Colonic mucosa (tissue), 4 donors: ENCODE measurements at regions not wholly inside any gene's neighbourhood (a gene's known extent, or its start where the extent isn't known, plus 50 kb on each side); places are given as distances from the start of the nearest gene placed in this dataset.

Source experiments
- DNase-seq: peaks from one replicate; pipeline ENCODE4 v3.0.0-alpha.2; 2020
- H3K27ac ChIP-seq: fragments of 200-600 bp; one replicate; pipeline ENCODE4 v1.8.0; 2021
- H3K27me3 ChIP-seq: fragments of 200-600 bp; one replicate; pipeline ENCODE4 v1.8.0; 2021
- H3K36me3 ChIP-seq: fragments of 200-600 bp; one replicate; pipeline ENCODE4 v1.8.0; 2021
- H3K4me1 ChIP-seq: fragments of 200-600 bp; one replicate; pipeline ENCODE4 v1.8.0; 2021; ENCODE audit warnings: mild to moderate bottlenecking
- H3K4me3 ChIP-seq: fragments of 200-600 bp; one replicate; pipeline ENCODE4 v1.8.0; 2021
- H3K9ac ChIP-seq, 2 donors: one replicate each; pipeline ENCODE4 v1.7.0; 2013; ENCODE audit warnings: control low read depth in 2 of 2, low read depth in 2 of 2, low read length in 2 of 2
- H3K9me3 ChIP-seq: fragments of 200-600 bp; one replicate; pipeline ENCODE4 v1.8.0; 2021
- CTCF ChIP-seq: fragments of 200-600 bp; IDR thresholded peaks from one replicate; pipeline ENCODE4 v1.8.0; 2022; ENCODE audit warnings: antibody characterized with exemption, mild to moderate bottlenecking
- intact Hi-C: fragments of 100-400 bp; cut with DNase I; formaldehyde crosslinking; loops from one replicate; pipeline ENCODE4 v1.14.1; 2022
- donor health status: healthy.
- donor health status: DM: no; HTN: no; CAD: no.
- donor health status: DM: no; HTN: no; CAD: no.

GRCh38 chr6:130314271-130314670 lies 51.5 kb upstream of the TMEM200A start:
- no peak overlapping the region for H3K4me3 ChIP-seq
- H3K9me3 ChIP-seq, result no peaks in the 10 kb centered on the region
- no peak for DNase-seq
- TF ChIP-seq CTCF, result no peak
- no peaks in the 10 kb centered on the region for H3K36me3 ChIP-seq
- H3K9ac ChIP-seq, result no peak overlapping the region
- no peaks in the 10 kb centered on the region for H3K4me1 ChIP-seq
- intact Hi-C loops, result no loop called here
- no peaks in the 10 kb centered on the region for H3K27me3 ChIP-seq
- no peak overlapping the region for H3K27ac ChIP-seq

DNA sequence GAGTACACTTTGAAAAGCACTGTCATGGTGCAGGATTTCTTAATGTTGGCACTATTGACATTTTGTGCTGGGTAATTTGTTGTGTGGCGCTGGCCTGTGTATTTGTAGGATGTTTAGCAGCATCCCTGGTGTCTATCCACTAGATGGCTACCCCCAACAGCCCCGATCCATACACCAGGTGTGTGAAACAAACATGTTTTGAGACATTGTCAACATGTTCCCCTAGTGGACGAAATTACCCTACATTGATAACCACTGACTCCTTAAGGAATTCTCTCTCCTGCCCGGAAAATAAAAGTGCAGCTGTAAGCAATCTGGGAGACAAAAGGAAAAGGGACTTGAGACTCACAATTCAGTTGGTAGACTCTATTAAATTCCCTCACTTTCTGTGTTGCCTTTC lies 52.6 kb upstream of the TMEM200A start:
- no peaks in the 10 kb centered on the region for H3K4me1 ChIP-seq
- DNase-seq, result no peak
- H3K9ac ChIP-seq, result no peak overlapping the region
- H3K4me3 ChIP-seq, result no peak overlapping the region
- TF ChIP-seq CTCF, result no peak
- no peak overlapping the region for H3K27ac ChIP-seq
- no peaks in the 10 kb centered on the region for H3K36me3 ChIP-seq
- H3K9me3 ChIP-seq, result no peaks in the 10 kb centered on the region
- no peaks in the 10 kb centered on the region for H3K27me3 ChIP-seq
- intact Hi-C loops, result no loop called here

GRCh38 chr6:130309028-130309427 lies 56.8 kb upstream of the TMEM200A start:
- no peak for DNase-seq
- TF ChIP-seq CTCF, result no peak
- intact Hi-C loops, result no loop called here
- Histone ChIP-seq H3K36me3 (no peaks in the 10 kb centered on the region), H3K4me1 (no peaks in the 10 kb centered on the region), H3K27me3 (no peaks in the 10 kb centered on the region), H3K4me3 (no peak overlapping the region), H3K9me3 (no peaks in the 10 kb centered on the region), H3K9ac (no peak overlapping the region), H3K27ac (no peak overlapping the region)

DNA sequence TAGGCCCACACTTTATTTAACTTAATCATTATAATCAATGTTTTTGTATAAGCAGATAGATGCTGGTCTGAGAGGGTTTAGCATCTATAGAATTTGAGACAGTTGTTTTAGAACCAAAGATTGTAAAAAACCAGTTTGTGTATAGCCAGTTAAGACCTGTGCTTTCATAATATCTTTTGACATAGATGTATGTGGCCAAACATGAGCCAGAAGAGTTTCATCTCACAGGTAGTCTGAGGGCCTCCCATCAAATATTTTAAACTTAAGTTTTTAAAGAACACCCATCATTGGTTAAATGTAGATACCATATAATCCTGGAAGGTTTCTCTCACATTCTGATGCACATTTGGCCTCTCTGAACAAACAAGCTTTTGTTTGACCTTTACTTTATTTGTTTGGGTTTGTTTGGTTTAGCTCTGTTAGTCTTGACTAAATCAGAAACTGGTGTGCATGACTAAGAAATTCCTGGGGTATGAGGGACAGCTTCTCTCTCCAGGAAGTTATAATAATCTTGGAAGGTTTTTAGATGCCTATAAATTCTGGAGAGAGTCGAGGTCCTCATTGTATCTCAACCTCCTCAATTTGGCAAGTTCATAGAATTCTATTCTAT lies 58.0 kb upstream of the TMEM200A start:
- DNase-seq, result no peak
- H3K27me3 ChIP-seq, result no peaks in the 10 kb centered on the region
- H3K4me1 ChIP-seq, result no peaks in the 10 kb centered on the region
- H3K4me3 ChIP-seq, result no peak overlapping the region
- no peaks in the 10 kb centered on the region for H3K9me3 ChIP-seq
- H3K36me3 ChIP-seq, result no peaks in the 10 kb centered on the region
- no peak for TF ChIP-seq CTCF
- intact Hi-C loops, result no loop called here
- H3K9ac ChIP-seq, result no peak overlapping the region
- no peak overlapping the region for H3K27ac ChIP-seq

GRCh38 chr6:130306377-130306776 lies 59.4 kb upstream of the TMEM200A start:
- intact Hi-C loops, result no loop called here
- DNase-seq, result no peak

More at GRCh38 chr6:130306377-130306776, 59.4 kb upstream of the TMEM200A start:
- no peaks in the 10 kb centered on the region for H3K36me3 ChIP-seq
- no peaks in the 10 kb centered on the region for H3K4me1 ChIP-seq
- no peak overlapping the region for H3K27ac ChIP-seq
- no peak for TF ChIP-seq CTCF
- no peak overlapping the region for H3K4me3 ChIP-seq
- no peaks in the 10 kb centered on the region for H3K9me3 ChIP-seq
- no peaks in the 10 kb centered on the region for H3K27me3 ChIP-seq
- H3K9ac ChIP-seq, result no peak overlapping the region
